22Rv1 (cell line): ENCODE measurements at regions not wholly inside any gene's neighbourhood (a gene's known extent, or its start where the extent isn't known, plus 50 kb on each side); places are given as distances from the start of the nearest gene placed in this dataset.

Experiments used
- ZFX ChIP-seq: fragments of 450-650 bp; IDR thresholded peaks from 2 replicates; pipeline ENCODE4 v1.6.1; 2017; ENCODE audit warnings: antibody characterized with exemption, borderline replicate concordance
- TF ChIP-seq, protein P1 (sequence below): fragments of 450-650 bp; IDR thresholded peaks from 2 replicates; pipeline ENCODE4 v1.5.1; 2017; ENCODE audit warnings: mild to moderate bottlenecking

DNA sequence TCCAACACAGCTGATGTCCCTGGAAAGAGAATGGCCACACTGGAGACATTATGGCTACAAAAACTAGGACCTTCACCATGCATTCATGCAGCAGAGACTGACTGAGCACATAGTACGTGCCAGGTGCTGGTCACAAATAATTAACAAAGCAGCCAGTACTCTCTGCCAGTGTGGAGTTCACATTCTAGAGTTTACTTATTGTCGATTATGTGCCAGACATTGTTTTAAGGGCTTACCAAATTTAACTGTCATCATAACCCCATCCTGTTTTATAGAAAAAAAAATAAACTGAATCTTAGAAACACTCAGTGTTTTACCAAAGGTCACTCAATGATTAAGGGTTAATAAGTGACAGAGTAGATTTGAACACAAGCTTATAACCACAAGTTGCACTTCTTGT is 143.3 kb downstream of the RRAGC start:
- TF ChIP-seq, protein P1, sequence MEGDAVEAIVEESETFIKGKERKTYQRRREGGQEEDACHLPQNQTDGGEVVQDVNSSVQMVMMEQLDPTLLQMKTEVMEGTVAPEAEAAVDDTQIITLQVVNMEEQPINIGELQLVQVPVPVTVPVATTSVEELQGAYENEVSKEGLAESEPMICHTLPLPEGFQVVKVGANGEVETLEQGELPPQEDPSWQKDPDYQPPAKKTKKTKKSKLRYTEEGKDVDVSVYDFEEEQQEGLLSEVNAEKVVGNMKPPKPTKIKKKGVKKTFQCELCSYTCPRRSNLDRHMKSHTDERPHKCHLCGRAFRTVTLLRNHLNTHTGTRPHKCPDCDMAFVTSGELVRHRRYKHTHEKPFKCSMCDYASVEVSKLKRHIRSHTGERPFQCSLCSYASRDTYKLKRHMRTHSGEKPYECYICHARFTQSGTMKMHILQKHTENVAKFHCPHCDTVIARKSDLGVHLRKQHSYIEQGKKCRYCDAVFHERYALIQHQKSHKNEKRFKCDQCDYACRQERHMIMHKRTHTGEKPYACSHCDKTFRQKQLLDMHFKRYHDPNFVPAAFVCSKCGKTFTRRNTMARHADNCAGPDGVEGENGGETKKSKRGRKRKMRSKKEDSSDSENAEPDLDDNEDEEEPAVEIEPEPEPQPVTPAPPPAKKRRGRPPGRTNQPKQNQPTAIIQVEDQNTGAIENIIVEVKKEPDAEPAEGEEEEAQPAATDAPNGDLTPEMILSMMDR, result no peak
- TF ChIP-seq ZFX, result no peak
